ENCODE measurements at regions not wholly inside any gene's neighbourhood (a gene's known extent, or its start where the extent isn't known, plus 50 kb on each side); places are given as distances from the start of the nearest gene placed in this dataset.
"Not testable (repeated sequence)": the region's sequence is repeated elsewhere in the genome, so short reads cannot be mapped to it uniquely, and the experiment has no call there.

GRCh38 chr5:84961193-84961592 lies 576.5 kb upstream of the EDIL3 start:
- DNase-seq (ENCODE audit: low read depth) = no peak
- TF ChIP-seq CTCF (IDR thresholded peaks at IDR 0.05; ENCODE audit: low read length, missing control alignments) = no peak
- H3K4me3 ChIP-seq (replicated peaks; ENCODE audit: low read depth, low read length) = no peak overlapping the region

- no peak for TF ChIP-seq CTCF (IDR thresholded peaks at IDR 0.05; ENCODE audit: low read length, missing control alignments)
- no peak overlapping the region for H3K4me3 ChIP-seq (replicated peaks; ENCODE audit: low read depth, low read length)
- DNase-seq (ENCODE audit: low read depth) = no peak
These were observed 577.2 kb upstream of the EDIL3 start for GRCh38 chr5:84961903-84962302.

GRCh38 chr5:84983093-84983492 lies 598.4 kb upstream of the EDIL3 start:
- DNase-seq (ENCODE audit: low read depth) = no peak
- TF ChIP-seq CTCF (IDR thresholded peaks at IDR 0.05; ENCODE audit: low read length, missing control alignments) = no peak
- H3K4me3 ChIP-seq (replicated peaks; ENCODE audit: low read depth, low read length) = no peak overlapping the region

- H3K4me3 ChIP-seq (replicated peaks; ENCODE audit: low read depth, low read length) = no peak overlapping the region
- no peak for DNase-seq (ENCODE audit: low read depth)
- no peak for TF ChIP-seq CTCF (IDR thresholded peaks at IDR 0.05; ENCODE audit: low read length, missing control alignments)
These were observed 600.5 kb upstream of the EDIL3 start for GRCh38 chr5:84985148-84985547.

GRCh38 chr5:84986688-84987087 lies 602.0 kb upstream of the EDIL3 start:
- DNase-seq (ENCODE audit: low read depth) = no peak
- no peak for TF ChIP-seq CTCF (IDR thresholded peaks at IDR 0.05; ENCODE audit: low read length, missing control alignments)
- no peak overlapping the region for H3K4me3 ChIP-seq (replicated peaks; ENCODE audit: low read depth, low read length)

GRCh38 chr5:85000671-85001070 lies 616.0 kb upstream of the EDIL3 start:
- no peak for TF ChIP-seq CTCF (IDR thresholded peaks at IDR 0.05; ENCODE audit: low read length, missing control alignments)
- no peak for DNase-seq (ENCODE audit: low read depth)

GRCh38 chr5:85002026-85002425 lies 617.3 kb upstream of the EDIL3 start:
- not testable (repeated sequence) for DNase-seq (ENCODE audit: low read depth); H3K4me3 ChIP-seq (replicated peaks; ENCODE audit: low read depth, low read length)

More at GRCh38 chr5:85000671-85001070, 616.0 kb upstream of the EDIL3 start:
- H3K4me3 ChIP-seq (replicated peaks; ENCODE audit: low read depth, low read length) = no peak overlapping the region
